Thoracic aorta (tissue), 2 donors: ENCODE measurements at regions not wholly inside any gene's neighbourhood (a gene's known extent, or its start where the extent isn't known, plus 50 kb on each side); places are given as distances from the start of the nearest gene placed in this dataset.

Experiments used
- ATAC-seq: fragments of 150-250 bp; one replicate; pipeline ENCODE4 v1.8.0; 2017; ENCODE audit warnings: low read depth; ENCODE audit not compliant: insufficient number of reproducible peaks, low FRiP score
- DNase-seq: peaks from one replicate; pipeline ENCODE4 v3.0.0-alpha.2; 2020; ENCODE audit warnings: low spot score
- H3K27ac ChIP-seq, 2 donors: fragments of 200-600 bp; sonication (generic); 1 replicate in 1 of 2; 2 replicates in 1 of 2; pipeline ENCODE4 v1.5.1; 2016; ENCODE audit warnings: mild to moderate bottlenecking in 2 of 2, moderate library complexity in 2 of 2
- H3K27me3 ChIP-seq: fragments of 200-600 bp; sonication (generic); replicated peaks from 2 replicates; pipeline ENCODE4 v1.6.0; 2016; ENCODE audit warnings: mild to moderate bottlenecking; ENCODE audit not compliant: insufficient read depth
- H3K36me3 ChIP-seq: fragments of 200-600 bp; sonication (generic); one replicate; pipeline ENCODE4 v1.5.1; 2016
- H3K4me1 ChIP-seq, 2 donors: fragments of 200-600 bp; sonication (generic); 1 replicate in 1 of 2; 2 replicates in 1 of 2; pipeline versions ENCODE4 v1.5.1 to v1.6.0; 2016; ENCODE audit warnings: low read depth in 2 of 2, mild to moderate bottlenecking in 1 of 2; ENCODE audit not compliant: control insufficient read depth in 1 of 2
- H3K4me3 ChIP-seq: fragments of 200-600 bp; sonication (generic); 2 replicates; pipeline ENCODE4 v1.5.1; 2016; ENCODE audit warnings: mild to moderate bottlenecking
- H3K9me3 ChIP-seq: fragments of 200-600 bp; sonication (generic); 2 replicates; pipeline ENCODE4 v1.5.1; 2016
- CTCF ChIP-seq: fragments of 200-600 bp; sonication (generic); IDR thresholded peaks from one replicate; pipeline ENCODE4 v1.5.1; 2019; ENCODE audit warnings: antibody characterized with exemption

GRCh38 chr6:88266126-88266525 is 100.0 kb upstream of the CNR1 start:
- no peak for ATAC-seq
- TF ChIP-seq CTCF, result no peak
- no peaks in the 10 kb centered on the region for H3K9me3 ChIP-seq

GRCh38 chr6:88263591-88263990 is 97.4 kb upstream of the CNR1 start:
- Histone ChIP-seq H3K4me1 (no peaks in the 10 kb centered on the region), H3K27ac (no peak overlapping the region), H3K9me3 (no peaks in the 10 kb centered on the region), H3K36me3 (no peaks in the 10 kb centered on the region), H3K27me3 (no peaks in the 10 kb centered on the region), H3K4me3 (no peak overlapping the region)
- no peak for TF ChIP-seq CTCF
- no peak for ATAC-seq
- no peak for DNase-seq

More at GRCh38 chr6:88266126-88266525, 100.0 kb upstream of the CNR1 start:
- Histone ChIP-seq H3K27me3 (no peaks in the 10 kb centered on the region), H3K4me3 (no peak overlapping the region), H3K27ac (no peak overlapping the region), H3K36me3 (no peaks in the 10 kb centered on the region), H3K4me1 (no peaks in the 10 kb centered on the region)
- DNase-seq, result no peak

GRCh38 chr6:88262332-88262731 is 96.2 kb upstream of the CNR1 start:
- ATAC-seq, result no peak
- no peak overlapping the region for H3K4me3 ChIP-seq
- no peaks in the 10 kb centered on the region for H3K27me3 ChIP-seq
- no peak for DNase-seq
- no peak for TF ChIP-seq CTCF
- no peaks in the 10 kb centered on the region for H3K9me3 ChIP-seq
- no peaks in the 10 kb centered on the region for H3K4me1 ChIP-seq
- no peak overlapping the region for H3K27ac ChIP-seq
- no peaks in the 10 kb centered on the region for H3K36me3 ChIP-seq

GRCh38 chr6:88251301-88251700 is 85.2 kb upstream of the CNR1 start:
- Histone ChIP-seq H3K4me1 (no peaks in the 10 kb centered on the region), H3K9me3 (peaks cover 2% of the 10 kb centered on the region), H3K36me3 (no peaks in the 10 kb centered on the region), H3K4me3 (no peak overlapping the region), H3K27me3 (no peaks in the 10 kb centered on the region), H3K27ac (no peak overlapping the region)
- DNase-seq (no peak), ATAC-seq (no peak)
- TF ChIP-seq CTCF, result no peak

- Histone ChIP-seq H3K36me3 (no peaks in the 10 kb centered on the region), H3K4me3 (no peak overlapping the region), H3K9me3 (no peaks in the 10 kb centered on the region), H3K4me1 (no peaks in the 10 kb centered on the region), H3K27me3 (no peaks in the 10 kb centered on the region), H3K27ac (no peak overlapping the region)
- ATAC-seq (no peak), DNase-seq (no peak)
- no peak for TF ChIP-seq CTCF
These were observed 82.7 kb upstream of the CNR1 start for GRCh38 chr6:88248709-88249321.
